HEK293T (cell line): ENCODE measurements at regions not wholly inside any gene's neighbourhood (a gene's known extent, or its start where the extent isn't known, plus 50 kb on each side); places are given as distances from the start of the nearest gene placed in this dataset.

Source experiments
- CTBP1 ChIP-seq: fragments of 450-650 bp; IDR thresholded peaks from 2 replicates; pipeline ENCODE4 v1.6.1; 2016; ENCODE audit warnings: borderline replicate concordance
- FOXK2 ChIP-seq: fragments of 450-650 bp; IDR thresholded peaks from 2 replicates; pipeline ENCODE4 v1.6.1; 2016; ENCODE audit warnings: mild to moderate bottlenecking
- FOXM1 ChIP-seq: fragments of 450-650 bp; IDR thresholded peaks from 2 replicates; pipeline ENCODE4 v1.6.1; 2017; ENCODE audit warnings: mild to moderate bottlenecking, borderline replicate concordance
- HDGF ChIP-seq: fragments of 450-650 bp; IDR thresholded peaks from 2 replicates; pipeline ENCODE4 v1.6.1; 2017; ENCODE audit warnings: antibody characterized with exemption, borderline replicate concordance
- LEF1 ChIP-seq: fragments of 450-650 bp; IDR thresholded peaks from 2 replicates; pipeline ENCODE4 v1.6.1; 2017; ENCODE audit warnings: mild to moderate bottlenecking, borderline replicate concordance
- NFRKB ChIP-seq: fragments of 450-650 bp; IDR thresholded peaks from 2 replicates; pipeline ENCODE4 v1.6.1; 2016; ENCODE audit warnings: mild to moderate bottlenecking, moderate library complexity
- SP1 ChIP-seq: fragments of 450-650 bp; IDR thresholded peaks from 2 replicates; pipeline ENCODE4 v1.6.1; 2017
- SUZ12 ChIP-seq: fragments of 450-650 bp; IDR thresholded peaks from 2 replicates; pipeline ENCODE4 v1.6.1; 2016; ENCODE audit warnings: mild to moderate bottlenecking
- TARDBP ChIP-seq: fragments of 450-650 bp; IDR thresholded peaks from 2 replicates; pipeline ENCODE4 v1.6.1; 2016
- ZNF384 ChIP-seq: fragments of 450-650 bp; IDR thresholded peaks from 2 replicates; pipeline ENCODE4 v1.6.1; 2016

GRCh38 chr5:10912435-10912834 lies 151.4 kb upstream of the DAP start:
- no peak for TF ChIP-seq FOXK2
- TF ChIP-seq HDGF = no peak
- TF ChIP-seq TARDBP = no peak
- TF ChIP-seq ZNF384 = no peak
- no peak for TF ChIP-seq SP1
- no peak for TF ChIP-seq FOXM1
- TF ChIP-seq NFRKB = no peak
- TF ChIP-seq LEF1 = no peak
- no peak for TF ChIP-seq CTBP1
- TF ChIP-seq SUZ12 = no peak
